ENCODE measurements at regions not wholly inside any gene's neighbourhood (a gene's known extent, or its start where the extent isn't known, plus 50 kb on each side); places are given as distances from the start of the nearest gene placed in this dataset.
"Not testable (repeated sequence)": the region's sequence is repeated elsewhere in the genome, so short reads cannot be mapped to it uniquely, and the experiment has no call there.

GRCh38 chr9:88628811-88629210 is 93.8 kb downstream of the NXNL2 start:
- TF ChIP-seq CTCF (conservative IDR thresholded peaks at IDR 0.05; ENCODE audit: control insufficient read depth, insufficient read depth, low read depth, low read length): no peak
- H3K4me3 ChIP-seq (ENCODE audit: control insufficient read depth, low read depth, low read length): no peak overlapping the region
- peak; percentile 17 for DNase-seq (ENCODE audit: low read depth)

DNA sequence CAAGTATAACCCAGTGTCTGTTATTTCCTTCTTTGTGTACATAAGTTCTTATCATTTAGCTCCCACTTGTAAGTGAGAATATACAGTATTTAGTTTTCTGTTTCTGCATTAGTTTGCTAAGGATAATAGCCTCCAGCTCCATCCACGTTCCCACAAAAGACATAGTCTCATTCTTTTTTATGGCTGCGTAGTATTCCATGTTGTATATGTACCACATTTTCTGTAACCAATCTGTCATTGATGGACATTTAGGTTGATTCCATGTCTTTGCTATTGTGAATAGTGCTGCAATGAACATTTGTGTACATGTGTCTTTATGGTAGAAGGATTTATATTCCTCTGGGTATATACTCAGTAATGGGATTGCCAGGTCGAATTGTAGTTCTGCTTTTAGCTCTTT is 95.6 kb downstream of the NXNL2 start:
- DNase-seq (ENCODE audit: low read depth); H3K4me3 ChIP-seq (ENCODE audit: control insufficient read depth, low read depth, low read length): not testable (repeated sequence)

DNA sequence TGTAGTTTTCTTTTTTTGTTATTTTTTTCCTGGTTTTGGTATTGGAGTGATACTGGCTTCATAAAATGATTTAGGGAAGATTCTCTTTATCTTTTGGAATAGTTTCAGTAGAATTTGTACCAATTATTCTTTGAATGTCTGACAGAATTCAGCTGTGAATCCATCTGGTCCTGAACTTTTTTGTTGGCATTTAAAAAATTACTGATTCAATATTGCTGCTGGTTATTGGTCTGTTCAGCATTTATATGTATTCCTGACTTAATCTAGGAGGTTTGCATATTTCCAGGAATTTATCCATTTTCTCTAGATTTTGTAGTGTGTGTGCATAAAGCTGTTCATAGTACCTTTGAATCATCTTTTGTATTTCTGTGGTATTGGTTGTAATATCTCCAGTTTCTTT is 100.2 kb downstream of the NXNL2 start:
- no peak for DNase-seq (ENCODE audit: low read depth)
- no peak overlapping the region for H3K4me3 ChIP-seq (ENCODE audit: control insufficient read depth, low read depth, low read length)
- no peak for TF ChIP-seq CTCF (conservative IDR thresholded peaks at IDR 0.05; ENCODE audit: control insufficient read depth, insufficient read depth, low read depth, low read length)

DNA sequence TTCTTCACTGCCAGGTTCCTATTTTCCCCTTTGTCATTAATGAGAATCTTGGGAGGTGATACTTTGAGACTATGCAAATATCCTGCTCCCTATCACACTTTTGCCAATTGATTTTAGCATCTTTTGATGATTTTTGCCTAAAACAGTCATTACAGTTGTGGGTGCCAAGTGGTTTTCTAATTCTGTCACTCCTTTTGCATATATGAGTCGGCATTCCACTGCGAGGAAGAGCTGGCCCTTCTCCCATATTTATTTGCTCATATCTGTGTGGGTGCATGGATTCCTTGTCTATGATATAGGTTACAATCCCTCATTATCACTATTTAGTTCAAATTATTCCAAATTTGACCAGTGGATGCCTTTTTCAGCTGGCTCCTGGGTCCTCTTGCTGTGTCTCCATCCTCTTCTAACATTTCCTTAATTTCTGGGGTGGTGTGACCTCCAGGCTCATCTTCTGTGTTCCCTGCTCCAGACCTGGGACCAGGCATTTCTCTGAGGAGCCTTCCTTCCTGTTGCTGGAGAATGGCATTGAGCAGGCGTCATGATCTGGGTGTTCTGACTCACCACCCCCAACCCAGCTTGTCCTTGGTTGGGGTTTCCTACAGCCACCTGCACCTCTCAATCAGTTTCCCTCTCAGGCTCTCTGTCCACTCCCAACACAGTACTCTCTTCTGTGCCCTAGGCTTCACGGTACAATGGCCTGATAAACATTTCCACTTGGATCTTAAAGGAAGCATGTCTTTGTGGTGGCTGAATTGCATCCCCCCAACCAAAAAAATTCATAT is 106.7 kb downstream of the NXNL2 start:
- H3K4me3 ChIP-seq (ENCODE audit: control insufficient read depth, low read depth, low read length): no peak overlapping the region
- TF ChIP-seq CTCF (conservative IDR thresholded peaks at IDR 0.05; ENCODE audit: control insufficient read depth, insufficient read depth, low read depth, low read length): no peak
- no peak for DNase-seq (ENCODE audit: low read depth)

DNA sequence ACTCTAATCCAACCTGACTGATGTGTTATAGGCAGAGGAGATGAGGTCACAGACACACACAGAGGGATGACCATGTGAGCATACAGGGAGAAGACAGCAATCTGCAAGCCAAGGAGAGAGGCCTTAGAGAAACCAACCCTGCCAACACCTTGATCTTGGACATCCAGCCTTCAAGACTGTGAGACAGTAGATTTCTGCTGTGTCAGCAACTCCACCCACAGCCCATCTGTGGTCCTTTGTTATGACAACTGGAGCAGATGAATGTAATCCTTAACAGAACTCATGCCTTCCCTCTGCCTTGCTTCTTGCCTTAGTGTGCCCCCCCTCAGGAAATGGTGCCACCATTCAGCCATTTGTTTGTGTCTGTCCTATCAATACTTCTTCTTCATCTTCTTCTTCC is 107.4 kb downstream of the NXNL2 start:
- TF ChIP-seq CTCF (conservative IDR thresholded peaks at IDR 0.05; ENCODE audit: control insufficient read depth, insufficient read depth, low read depth, low read length): no peak

GRCh38 chr9:88643931-88644330 is 109.0 kb downstream of the NXNL2 start:
- DNase-seq (ENCODE audit: low read depth): no peak
- no peak for TF ChIP-seq CTCF (conservative IDR thresholded peaks at IDR 0.05; ENCODE audit: control insufficient read depth, insufficient read depth, low read depth, low read length)
- no peak overlapping the region for H3K4me3 ChIP-seq (ENCODE audit: control insufficient read depth, low read depth, low read length)

More for the DNA sequence above, 107.4 kb downstream of the NXNL2 start:
- DNase-seq (ENCODE audit: low read depth): no peak
- no peak overlapping the region for H3K4me3 ChIP-seq (ENCODE audit: control insufficient read depth, low read depth, low read length)

GRCh38 chr9:88645172-88645878 is 110.3 kb downstream of the NXNL2 start:
- DNase-seq (ENCODE audit: low read depth): no peak
- TF ChIP-seq CTCF (conservative IDR thresholded peaks at IDR 0.05; ENCODE audit: control insufficient read depth, insufficient read depth, low read depth, low read length): no peak
- H3K4me3 ChIP-seq (ENCODE audit: control insufficient read depth, low read depth, low read length): no peak overlapping the region

All from fibroblast of mammary gland (primary cell).